ENCODE measurements at regions not wholly inside any gene's neighbourhood (a gene's known extent, or its start where the extent isn't known, plus 50 kb on each side); places are given as distances from the start of the nearest gene placed in this dataset.

DNA sequence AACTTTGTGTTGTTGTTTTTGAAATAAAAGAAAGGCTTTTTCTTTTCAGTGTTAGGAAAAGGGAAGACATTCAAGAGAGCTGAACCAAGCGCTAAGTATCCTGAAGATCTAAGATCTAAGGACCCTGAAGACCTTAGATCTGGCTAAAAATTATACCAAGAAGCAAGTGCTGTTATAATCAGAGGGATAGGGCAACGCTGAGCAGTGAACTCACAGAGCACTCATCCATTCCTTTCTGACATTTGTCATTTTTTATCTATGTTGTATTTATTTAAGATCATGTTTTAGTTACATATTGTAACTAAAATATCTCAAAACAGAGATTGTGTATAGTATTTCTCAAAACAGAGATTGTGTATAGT is 60.5 kb upstream of the FAM216B start:
- no peak for DNase-seq (ENCODE audit: low spot score)

DNA sequence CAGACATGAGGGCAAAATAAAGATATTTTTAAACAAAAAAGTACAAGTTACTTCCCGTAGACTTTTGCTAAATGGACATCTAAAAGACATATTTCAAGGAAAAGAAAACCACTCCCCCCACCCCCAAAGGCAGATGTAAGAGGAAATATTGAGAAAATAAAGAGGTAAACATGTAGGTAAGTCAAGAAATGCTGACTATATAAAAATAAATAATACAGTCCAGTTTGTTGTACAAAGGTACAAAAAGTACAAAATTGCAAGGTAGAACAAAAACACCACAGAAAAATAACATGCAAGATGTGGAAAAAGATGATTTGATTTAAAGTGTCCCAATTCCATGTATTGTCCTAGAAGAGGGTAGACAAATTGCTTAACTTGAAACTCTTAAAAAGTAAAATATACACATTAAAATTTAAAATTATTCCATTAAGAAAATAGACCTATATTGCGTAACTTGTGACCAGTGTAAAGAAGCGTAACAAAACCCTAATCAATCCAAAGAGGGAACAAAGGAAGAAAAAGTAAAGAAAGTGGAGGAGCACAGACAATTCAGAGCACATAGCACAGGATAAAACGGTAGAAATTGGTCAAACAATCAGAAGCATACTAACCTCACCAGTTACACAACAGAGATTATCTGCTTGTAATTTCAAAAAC is 58.4 kb upstream of the FAM216B start:
- no peak for DNase-seq (ENCODE audit: low spot score)

GRCh38 chr13:42728507-42729180 is 52.7 kb upstream of the FAM216B start:
- DNase-seq (ENCODE audit: low spot score), result no peak

GRCh38 chr13:42729857-42730402 is 51.5 kb upstream of the FAM216B start:
- no peak for DNase-seq (ENCODE audit: low spot score)

Data from kidney tubule cell (primary cell).